Ovary (tissue), 3 donors: ENCODE measurements at regions not wholly inside any gene's neighbourhood (a gene's known extent, or its start where the extent isn't known, plus 50 kb on each side); places are given as distances from the start of the nearest gene placed in this dataset.

Experiments used
- POLR2A ChIP-seq: fragments of 450-650 bp; IDR thresholded peaks from one replicate; pipeline ENCODE4 v1.6.1; 2017; ENCODE audit warnings: antibody characterized with exemption, mild to moderate bottlenecking, moderate library complexity
- TF ChIP-seq, protein P1 (sequence below), 3 donors: fragments of 450-650 bp in 2 of 3; fragments of 200-600 bp in 1 of 3; IDR thresholded peaks; one replicate each; pipeline versions ENCODE4 v1.5.1 to v1.8.0; 2016 to 2022; ENCODE audit warnings: antibody characterized with exemption in 3 of 3, mild to moderate bottlenecking in 1 of 3
- donor health status: DM: no; HTN: no; CAD: no.

DNA sequence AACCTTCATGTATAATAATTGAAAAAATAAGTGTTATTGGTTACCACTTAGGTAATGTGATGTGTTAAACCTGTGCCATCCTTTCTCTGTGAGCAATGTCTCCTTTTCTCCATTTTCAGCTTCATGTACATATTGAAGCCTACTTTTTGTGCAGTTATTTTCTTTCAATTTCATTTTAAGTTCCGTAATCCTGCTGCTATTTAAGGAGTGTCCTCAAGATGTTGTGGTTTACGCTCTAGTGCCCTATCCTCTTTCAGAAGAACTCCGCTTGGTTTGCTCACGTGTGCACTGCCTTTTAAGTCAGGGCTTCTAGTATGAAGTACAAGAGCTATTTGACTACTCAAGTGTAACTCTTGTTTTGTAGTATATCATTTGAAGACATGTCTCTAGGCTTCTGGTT is 2253.2 kb upstream of the TENM3 start:
- TF ChIP-seq, protein P1, sequence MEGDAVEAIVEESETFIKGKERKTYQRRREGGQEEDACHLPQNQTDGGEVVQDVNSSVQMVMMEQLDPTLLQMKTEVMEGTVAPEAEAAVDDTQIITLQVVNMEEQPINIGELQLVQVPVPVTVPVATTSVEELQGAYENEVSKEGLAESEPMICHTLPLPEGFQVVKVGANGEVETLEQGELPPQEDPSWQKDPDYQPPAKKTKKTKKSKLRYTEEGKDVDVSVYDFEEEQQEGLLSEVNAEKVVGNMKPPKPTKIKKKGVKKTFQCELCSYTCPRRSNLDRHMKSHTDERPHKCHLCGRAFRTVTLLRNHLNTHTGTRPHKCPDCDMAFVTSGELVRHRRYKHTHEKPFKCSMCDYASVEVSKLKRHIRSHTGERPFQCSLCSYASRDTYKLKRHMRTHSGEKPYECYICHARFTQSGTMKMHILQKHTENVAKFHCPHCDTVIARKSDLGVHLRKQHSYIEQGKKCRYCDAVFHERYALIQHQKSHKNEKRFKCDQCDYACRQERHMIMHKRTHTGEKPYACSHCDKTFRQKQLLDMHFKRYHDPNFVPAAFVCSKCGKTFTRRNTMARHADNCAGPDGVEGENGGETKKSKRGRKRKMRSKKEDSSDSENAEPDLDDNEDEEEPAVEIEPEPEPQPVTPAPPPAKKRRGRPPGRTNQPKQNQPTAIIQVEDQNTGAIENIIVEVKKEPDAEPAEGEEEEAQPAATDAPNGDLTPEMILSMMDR (IDR thresholded peaks at IDR 0.05) = no peak
- TF ChIP-seq POLR2A = no peak
